ENCODE measurements at regions not wholly inside any gene's neighbourhood (a gene's known extent, or its start where the extent isn't known, plus 50 kb on each side); places are given as distances from the start of the nearest gene placed in this dataset.

DNA sequence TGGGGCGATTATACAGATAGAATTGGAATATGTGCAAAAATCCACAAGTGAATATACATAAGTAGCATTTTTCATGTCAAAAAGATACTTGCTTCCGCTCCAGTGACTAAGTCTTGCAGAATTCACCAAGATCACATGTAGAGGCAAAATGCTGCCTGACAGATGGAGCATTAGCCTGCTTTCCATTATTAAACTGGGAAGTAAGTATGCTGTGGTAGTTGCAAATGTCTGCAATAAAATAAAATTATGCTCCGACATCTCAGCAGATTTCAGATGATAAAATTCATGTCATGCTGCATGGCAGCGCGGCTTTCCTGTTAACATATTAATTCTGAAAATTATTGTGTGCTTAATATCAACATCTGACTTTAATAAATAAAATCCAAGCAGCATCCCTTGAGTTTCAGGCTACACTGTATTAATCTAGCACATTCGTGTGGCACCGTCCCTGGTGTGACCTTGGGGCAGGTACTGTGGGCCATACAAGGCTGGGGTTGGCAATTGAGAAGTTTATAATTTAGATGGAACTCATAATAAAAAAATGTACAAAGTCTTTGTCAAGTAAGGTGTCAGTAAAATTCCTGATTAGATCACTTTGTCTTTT, 366.4 kb upstream of the ZP4 start:
- Histone ChIP-seq H3K27me3 (no peaks in the 10 kb centered on the region), H3K4me2 (no peak overlapping the region), H3K36me3 (no peaks in the 10 kb centered on the region)

GRCh38 chr1:238254935-238255334, 364.2 kb upstream of the ZP4 start:
- Histone ChIP-seq H3K27me3 (no peaks in the 10 kb centered on the region), H3K4me3 (no peak overlapping the region), H3K4me1 (no peaks in the 10 kb centered on the region), H3K9ac (no peak overlapping the region), H3K36me3 (no peaks in the 10 kb centered on the region), H3K9me3 (no peaks in the 10 kb centered on the region), H4K20me1 (no peaks in the 10 kb centered on the region), H3K27ac (no peak overlapping the region), H3K4me2 (no peak overlapping the region)
- no peak for TF ChIP-seq Cebpa-rat (IDR thresholded peaks at IDR 0.05)

More for the DNA sequence above, 366.4 kb upstream of the ZP4 start:
- Histone ChIP-seq H3K9ac (no peak overlapping the region), H3K4me3 (no peak overlapping the region), H3K4me1 (no peaks in the 10 kb centered on the region), H4K20me1 (no peaks in the 10 kb centered on the region), H3K9me3 (no peaks in the 10 kb centered on the region), H3K27ac (no peak overlapping the region)
- TF ChIP-seq Cebpa-rat (IDR thresholded peaks at IDR 0.05) = no peak

DNA sequence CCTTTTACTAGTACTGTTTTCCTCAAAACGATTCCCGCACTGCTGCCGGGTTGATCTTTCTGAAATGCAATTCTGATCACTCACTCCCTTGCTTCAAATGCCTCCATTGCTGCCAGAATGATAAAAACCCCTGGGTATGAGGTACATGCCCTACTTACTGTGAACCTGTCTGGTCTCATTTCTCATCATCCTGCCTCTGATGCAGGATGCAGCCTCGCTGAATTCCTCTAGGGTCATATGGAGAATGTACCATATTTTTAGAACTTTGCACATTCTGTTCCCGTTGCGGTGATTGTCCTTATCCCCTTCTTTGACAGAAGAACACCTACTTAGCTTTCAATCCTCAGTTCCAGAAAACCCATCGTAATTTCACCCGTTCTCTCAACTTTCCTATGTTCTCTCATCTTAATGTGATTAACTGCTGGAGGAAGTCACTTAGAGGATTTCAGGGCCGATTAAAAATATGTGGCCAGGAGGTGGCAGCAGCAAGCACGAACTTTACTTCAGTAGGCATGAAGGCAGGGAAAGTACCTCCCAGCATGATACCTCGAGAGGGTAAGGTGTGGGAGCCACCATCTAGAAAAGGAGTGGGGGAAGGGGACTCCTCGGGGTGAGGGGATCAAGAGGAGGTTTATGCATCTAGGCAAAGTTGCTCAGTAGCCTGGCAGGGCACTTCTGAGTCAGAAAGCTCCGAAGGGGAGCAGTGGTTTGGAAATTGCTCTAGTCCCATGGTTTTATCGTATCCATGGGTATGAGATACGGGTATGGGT, 361.5 kb upstream of the ZP4 start:
- H3K9me3 ChIP-seq = no peaks in the 10 kb centered on the region
- H3K27me3 ChIP-seq = no peaks in the 10 kb centered on the region
- no peak overlapping the region for H3K4me2 ChIP-seq
- H4K20me1 ChIP-seq = no peaks in the 10 kb centered on the region
- no peak overlapping the region for H3K9ac ChIP-seq
- H3K27ac ChIP-seq = no peak overlapping the region
- no peaks in the 10 kb centered on the region for H3K36me3 ChIP-seq
- no peaks in the 10 kb centered on the region for H3K4me1 ChIP-seq
- H3K4me3 ChIP-seq = no peak overlapping the region
- TF ChIP-seq Cebpa-rat (IDR thresholded peaks at IDR 0.05) = no peak

GRCh38 chr1:238248356-238248755, 357.6 kb upstream of the ZP4 start:
- Histone ChIP-seq H3K9ac (no peak overlapping the region), H3K9me3 (no peaks in the 10 kb centered on the region), H3K4me2 (no peak overlapping the region), H4K20me1 (no peaks in the 10 kb centered on the region), H3K27ac (no peak overlapping the region), H3K4me1 (no peaks in the 10 kb centered on the region), H3K4me3 (no peak overlapping the region), H3K36me3 (no peaks in the 10 kb centered on the region), H3K27me3 (no peaks in the 10 kb centered on the region)
- no peak for TF ChIP-seq Cebpa-rat (IDR thresholded peaks at IDR 0.05)

- no peaks in the 10 kb centered on the region for H3K27me3 ChIP-seq
- H3K27ac ChIP-seq = no peak overlapping the region
- H3K9ac ChIP-seq = no peak overlapping the region
- H3K4me1 ChIP-seq = no peaks in the 10 kb centered on the region
- TF ChIP-seq Cebpa-rat (IDR thresholded peaks at IDR 0.05) = no peak
- no peaks in the 10 kb centered on the region for H3K36me3 ChIP-seq
- H3K9me3 ChIP-seq = no peaks in the 10 kb centered on the region
- no peaks in the 10 kb centered on the region for H4K20me1 ChIP-seq
- H3K4me2 ChIP-seq = no peak overlapping the region
- H3K4me3 ChIP-seq = no peak overlapping the region
Measured at GRCh38 chr1:238242181-238242580, 351.5 kb upstream of the ZP4 start.

DNA sequence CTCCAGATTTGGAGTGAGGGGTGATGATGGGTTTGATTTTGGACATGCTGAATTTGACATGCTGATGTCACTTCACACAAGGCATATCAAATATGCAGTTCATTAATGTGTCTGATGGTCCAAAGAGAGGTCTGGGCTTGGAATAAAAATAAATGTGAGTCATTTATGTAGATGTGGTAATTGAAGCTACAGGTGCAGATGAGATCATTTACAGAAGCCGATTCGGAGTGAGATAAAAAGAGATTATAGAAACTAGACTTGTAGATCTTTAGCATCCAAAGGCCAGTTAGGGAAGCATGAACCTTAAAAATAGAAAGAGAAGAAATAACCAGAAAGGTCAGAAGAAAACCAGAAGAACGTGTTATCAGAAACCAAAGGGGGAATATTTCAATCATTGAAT, 350.9 kb upstream of the ZP4 start:
- Histone ChIP-seq H3K27me3 (no peaks in the 10 kb centered on the region), H3K4me1 (no peaks in the 10 kb centered on the region), H3K27ac (no peak overlapping the region), H3K36me3 (no peaks in the 10 kb centered on the region), H3K4me2 (no peak overlapping the region), H3K9me3 (no peaks in the 10 kb centered on the region), H3K9ac (no peak overlapping the region), H3K4me3 (no peak overlapping the region), H4K20me1 (no peaks in the 10 kb centered on the region)
- no peak for TF ChIP-seq Cebpa-rat (IDR thresholded peaks at IDR 0.05)

DNA sequence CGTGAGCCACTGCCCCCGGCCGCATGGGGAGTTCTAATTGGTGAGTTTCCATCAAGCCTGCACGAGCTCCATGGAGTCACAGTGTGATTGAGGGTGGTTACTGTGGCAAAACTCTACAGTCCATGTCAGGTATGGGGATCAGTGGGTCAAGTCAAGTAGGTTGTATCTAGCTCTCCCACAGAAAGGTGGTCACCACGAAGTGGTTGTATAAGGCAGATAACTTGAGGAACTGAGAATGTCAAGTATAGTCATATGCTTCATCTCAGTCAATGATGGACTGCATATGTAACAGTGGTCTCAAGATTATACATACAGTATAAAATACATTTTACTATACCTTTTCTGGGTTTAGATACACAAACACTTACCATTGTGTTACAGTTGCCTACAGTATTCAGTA, 348.6 kb upstream of the ZP4 start:
- no peak overlapping the region for H3K9ac ChIP-seq
- H3K4me2 ChIP-seq = no peak overlapping the region
- TF ChIP-seq Cebpa-rat (IDR thresholded peaks at IDR 0.05) = no peak
- H3K4me3 ChIP-seq = no peak overlapping the region
- no peaks in the 10 kb centered on the region for H3K36me3 ChIP-seq
- no peak overlapping the region for H3K27ac ChIP-seq
- H3K27me3 ChIP-seq = no peaks in the 10 kb centered on the region
- H3K4me1 ChIP-seq = no peaks in the 10 kb centered on the region
- no peaks in the 10 kb centered on the region for H4K20me1 ChIP-seq
- H3K9me3 ChIP-seq = no peaks in the 10 kb centered on the region

- Histone ChIP-seq H3K9me3 (no peaks in the 10 kb centered on the region), H3K9ac (no peak overlapping the region)
Measured at GRCh38 chr1:238233966-238234365, 343.2 kb upstream of the ZP4 start.

GRCh38 chr1:238232084-238232710, 341.5 kb upstream of the ZP4 start:
- H3K27me3 ChIP-seq = no peaks in the 10 kb centered on the region
- H3K9me3 ChIP-seq = no peaks in the 10 kb centered on the region
- H3K27ac ChIP-seq = no peak overlapping the region
- H3K4me1 ChIP-seq = no peaks in the 10 kb centered on the region
- H3K4me3 ChIP-seq = no peak overlapping the region
- no peak overlapping the region for H3K9ac ChIP-seq
- H3K36me3 ChIP-seq = no peaks in the 10 kb centered on the region
- no peak for TF ChIP-seq Cebpa-rat (IDR thresholded peaks at IDR 0.05)
- no peaks in the 10 kb centered on the region for H4K20me1 ChIP-seq
- H3K4me2 ChIP-seq = no peak overlapping the region

More at GRCh38 chr1:238233966-238234365, 343.2 kb upstream of the ZP4 start:
- H4K20me1 ChIP-seq = no peaks in the 10 kb centered on the region
- no peak overlapping the region for H3K27ac ChIP-seq
- H3K27me3 ChIP-seq = no peaks in the 10 kb centered on the region
- H3K4me2 ChIP-seq = no peak overlapping the region
- H3K4me1 ChIP-seq = no peaks in the 10 kb centered on the region
- H3K36me3 ChIP-seq = no peaks in the 10 kb centered on the region
- no peak for TF ChIP-seq Cebpa-rat (IDR thresholded peaks at IDR 0.05)
- no peak overlapping the region for H3K4me3 ChIP-seq

DNA sequence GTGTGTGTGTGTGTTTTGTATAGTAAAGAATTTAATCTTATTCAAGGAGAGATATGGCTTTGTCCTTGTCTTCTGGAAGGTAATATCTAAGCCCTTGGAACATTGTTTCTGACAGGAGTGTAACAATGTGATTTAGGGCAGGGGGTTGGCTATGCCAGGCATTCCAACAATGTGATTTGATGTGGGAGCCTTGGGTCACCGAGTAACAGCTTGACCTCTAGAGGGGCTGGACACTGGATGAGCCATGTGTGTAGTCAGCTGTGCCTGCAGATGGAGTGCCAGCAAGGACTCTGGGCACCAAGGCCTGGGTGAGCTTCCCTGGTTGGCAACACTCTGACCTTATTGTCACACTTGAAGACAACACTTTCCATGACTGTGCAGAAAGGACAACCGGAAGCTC, 336.1 kb upstream of the ZP4 start:
- Histone ChIP-seq H3K27ac (no peak overlapping the region), H3K4me2 (no peak overlapping the region), H3K9me3 (no peaks in the 10 kb centered on the region), H4K20me1 (no peaks in the 10 kb centered on the region), H3K27me3 (no peaks in the 10 kb centered on the region), H3K36me3 (no peaks in the 10 kb centered on the region), H3K4me3 (no peak overlapping the region), H3K9ac (no peak overlapping the region), H3K4me1 (no peaks in the 10 kb centered on the region)
- TF ChIP-seq Cebpa-rat (IDR thresholded peaks at IDR 0.05) = no peak

Measured in BLaER1 (cell line).